Breast epithelium (tissue), 3 donors: ENCODE measurements at regions not wholly inside any gene's neighbourhood (a gene's known extent, or its start where the extent isn't known, plus 50 kb on each side); places are given as distances from the start of the nearest gene placed in this dataset.

Experiments used
- CTCF ChIP-seq, 3 donors: fragments of 450-650 bp; IDR thresholded peaks; one replicate each; pipeline ENCODE4 v1.5.1; 2016 to 2017; ENCODE audit warnings: antibody characterized with exemption in 3 of 3, mild to moderate bottlenecking in 3 of 3, moderate library complexity in 3 of 3
- POLR2A ChIP-seq: fragments of 450-650 bp; IDR thresholded peaks from one replicate; pipeline ENCODE4 v1.6.1; 2016; ENCODE audit warnings: antibody characterized with exemption, mild to moderate bottlenecking, moderate library complexity
- POLR2AphosphoS5 ChIP-seq, 3 donors: sonication (generic); formaldehyde crosslinking; IDR thresholded peaks; one replicate each; pipeline ENCODE4 v1.6.1; 2017; ENCODE audit warnings: antibody characterized with exemption in 3 of 3

- no peak for TF ChIP-seq CTCF (IDR thresholded peaks at IDR 0.05)
- no peak for TF ChIP-seq POLR2A
- no peak for TF ChIP-seq POLR2AphosphoS5 (IDR thresholded peaks at IDR 0.05)
Measured at GRCh38 chr1:198449261-198449660, 91.2 kb downstream of the ATP6V1G3 start.
